Stimulated activated CD4-positive, alpha-beta T cell treated with anti-CD3 and anti-CD28 coated beads, Interleukin-1b, Interleukin-23, amount 100 ng/mL, for 48 hours (primary cell): ENCODE measurements at regions not wholly inside any gene's neighbourhood (a gene's known extent, or its start where the extent isn't known, plus 50 kb on each side); places are given as distances from the start of the nearest gene placed in this dataset.

ENCODE experiments used
- DNase-seq: peaks from one replicate; pipeline ENCODE4 v3.0.0-alpha.2; 2020

- no peak for DNase-seq
Observed at GRCh38 chr7:55623617-55624016, 51.3 kb upstream of the VOPP1 start.

- no peak for DNase-seq
Observed at GRCh38 chr7:55622241-55622640, 49.9 kb upstream of the VOPP1 start.
